PFSK-1 (cell line): ENCODE measurements at regions not wholly inside any gene's neighbourhood (a gene's known extent, or its start where the extent isn't known, plus 50 kb on each side); places are given as distances from the start of the nearest gene placed in this dataset.

ENCODE experiments used
- POLR2AphosphoS5 ChIP-seq: IDR thresholded peaks from 2 replicates; pipeline ENCODE4 v1.6.1; 2012; ENCODE audit warnings: low read depth, mild to moderate bottlenecking, control low read depth, low read length, moderate library complexity
- REST ChIP-seq, 2 experiments: IDR thresholded peaks; 2 replicates each; pipeline versions ENCODE4 v1.6.1 to v1.8.0; 2011 to 2012; ENCODE audit warnings: low read depth in 2 of 2, low read length in 2 of 2, control low read depth in 1 of 2, inconsistent platforms in 1 of 2, mild to moderate bottlenecking in 1 of 2, moderate library complexity in 1 of 2; ENCODE audit not compliant: insufficient read depth in 1 of 2
- SIN3A ChIP-seq: IDR thresholded peaks from 2 replicates; pipeline ENCODE4 v1.6.1; 2012; ENCODE audit warnings: mild to moderate bottlenecking, low read length, moderate library complexity, borderline replicate concordance; ENCODE audit not compliant: insufficient read depth
- TAF1 ChIP-seq: IDR thresholded peaks from 2 replicates; pipeline ENCODE4 v1.6.1; 2012; ENCODE audit warnings: low read length, control low read depth, borderline replicate concordance; ENCODE audit not compliant: insufficient read depth

- TF ChIP-seq POLR2AphosphoS5 (peak; percentile 75), SIN3A (no peak), REST (IDR thresholded peaks at IDR 0.05; ENCODE audit: insufficient read depth in 1 of 2, low read depth in 2 of 2, low read length in 2 of 2) (no peak), TAF1 (no peak)
These were observed 542.4 kb upstream of the DIPK2B start for GRCh38 chrX:45743081-45743533.
